Brain microvascular endothelial cell (primary cell): ENCODE measurements at regions not wholly inside any gene's neighbourhood (a gene's known extent, or its start where the extent isn't known, plus 50 kb on each side); places are given as distances from the start of the nearest gene placed in this dataset.

ENCODE experiments used
- DNase-seq: peaks from one replicate; pipeline ENCODE4 v3.0.0-alpha.2; 2020
- H3K27ac ChIP-seq: fragments of 250-450 bp; sonication (Bioruptor Pico); 2 replicates; pipeline ENCODE4 v1.5.1; 2020; ENCODE audit warnings: mild to moderate bottlenecking, moderate library complexity
- H3K27me3 ChIP-seq: fragments of 250-450 bp; sonication (Bioruptor Pico); replicated peaks from 2 replicates; pipeline ENCODE4 v1.5.1; 2020; ENCODE audit warnings: mild to moderate bottlenecking
- H3K36me3 ChIP-seq: fragments of 250-450 bp; sonication (Bioruptor Pico); replicated peaks from 2 replicates; pipeline ENCODE4 v1.5.1; 2020; ENCODE audit warnings: mild to moderate bottlenecking
- H3K4me3 ChIP-seq: 2 replicates; pipeline ENCODE4 v1.5.1; 2011; ENCODE audit warnings: low read depth, mild to moderate bottlenecking, control low read depth, low read length, moderate library complexity
- in situ Hi-C: cut with HindIII; loops from 2 replicates; pipeline ENCODE4 v1.10.0; 2017; ENCODE audit warnings: low sequenced_read_pairs, low pct_ligation_motif_present
- TF ChIP-seq, protein P1 (sequence below): IDR thresholded peaks from 2 replicates; pipeline ENCODE4 v1.5.1; 2011; ENCODE audit warnings: low read depth, mild to moderate bottlenecking, moderate library complexity, low read length, control low read depth, inconsistent platforms; ENCODE audit errors: missing control alignments

DNA sequence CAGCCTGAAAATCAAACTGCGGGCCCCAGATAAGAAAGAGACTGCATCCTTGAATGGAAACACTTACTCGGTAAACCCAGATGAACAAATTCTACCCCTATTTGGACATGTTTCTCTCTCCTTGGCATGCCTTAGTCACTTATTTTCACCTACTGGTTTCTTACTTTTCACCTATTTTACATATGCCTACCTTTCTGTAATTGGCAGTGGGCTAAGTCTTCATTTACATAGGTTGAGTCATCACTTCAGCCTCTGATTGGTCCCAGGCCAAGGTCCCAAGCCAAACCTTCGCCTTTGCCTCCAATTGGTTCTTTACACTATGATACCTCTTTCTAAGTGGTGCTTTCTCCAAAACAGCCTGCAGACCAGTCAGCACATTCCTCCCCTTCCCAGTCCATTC, 111.3 kb downstream of the DYRK2 start:
- TF ChIP-seq, protein P1, sequence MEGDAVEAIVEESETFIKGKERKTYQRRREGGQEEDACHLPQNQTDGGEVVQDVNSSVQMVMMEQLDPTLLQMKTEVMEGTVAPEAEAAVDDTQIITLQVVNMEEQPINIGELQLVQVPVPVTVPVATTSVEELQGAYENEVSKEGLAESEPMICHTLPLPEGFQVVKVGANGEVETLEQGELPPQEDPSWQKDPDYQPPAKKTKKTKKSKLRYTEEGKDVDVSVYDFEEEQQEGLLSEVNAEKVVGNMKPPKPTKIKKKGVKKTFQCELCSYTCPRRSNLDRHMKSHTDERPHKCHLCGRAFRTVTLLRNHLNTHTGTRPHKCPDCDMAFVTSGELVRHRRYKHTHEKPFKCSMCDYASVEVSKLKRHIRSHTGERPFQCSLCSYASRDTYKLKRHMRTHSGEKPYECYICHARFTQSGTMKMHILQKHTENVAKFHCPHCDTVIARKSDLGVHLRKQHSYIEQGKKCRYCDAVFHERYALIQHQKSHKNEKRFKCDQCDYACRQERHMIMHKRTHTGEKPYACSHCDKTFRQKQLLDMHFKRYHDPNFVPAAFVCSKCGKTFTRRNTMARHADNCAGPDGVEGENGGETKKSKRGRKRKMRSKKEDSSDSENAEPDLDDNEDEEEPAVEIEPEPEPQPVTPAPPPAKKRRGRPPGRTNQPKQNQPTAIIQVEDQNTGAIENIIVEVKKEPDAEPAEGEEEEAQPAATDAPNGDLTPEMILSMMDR, result no peak
- in situ Hi-C loops, result no loop called here
- Histone ChIP-seq H3K27ac (no peak overlapping the region), H3K27me3 (no peaks in the 10 kb centered on the region), H3K4me3 (no peak overlapping the region), H3K36me3 (no peaks in the 10 kb centered on the region)
- DNase-seq, result no peak

DNA sequence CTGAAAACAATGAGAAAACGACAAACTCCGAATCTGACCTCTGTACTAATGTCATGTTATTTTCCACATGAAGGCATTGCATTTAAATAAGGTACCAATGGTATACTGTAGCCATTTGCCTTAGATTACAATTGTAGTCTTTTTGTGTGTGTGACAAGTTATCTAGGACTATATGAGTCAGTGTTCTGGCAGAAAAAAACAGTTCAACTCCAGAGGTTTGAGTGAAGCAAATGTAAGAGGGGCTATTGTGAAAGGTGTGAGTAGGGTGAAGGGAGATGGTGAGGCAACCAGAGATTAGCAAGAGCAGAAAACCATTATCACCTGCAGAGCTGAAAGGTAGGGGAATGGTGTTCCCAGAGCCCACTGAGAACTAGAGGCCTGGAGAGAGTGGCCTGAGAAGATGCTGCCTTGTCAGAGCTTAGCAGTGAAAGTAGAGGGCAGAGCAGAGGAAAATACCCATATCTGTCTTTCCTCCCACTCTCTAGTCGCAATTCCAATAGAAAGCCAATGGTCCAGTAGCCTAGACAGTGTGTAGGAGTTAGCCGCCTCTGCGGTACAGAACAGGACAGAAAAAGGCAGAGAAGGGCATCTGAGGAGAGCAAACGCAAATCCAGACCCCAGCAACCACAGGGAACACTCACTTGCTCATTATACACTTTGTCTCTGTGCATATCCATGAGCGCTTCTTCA, 112.2 kb downstream of the DYRK2 start:
- DNase-seq, result no peak
- in situ Hi-C loops, result no loop called here
- Histone ChIP-seq H3K27ac (no peak overlapping the region), H3K27me3 (no peaks in the 10 kb centered on the region), H3K4me3 (no peak overlapping the region), H3K36me3 (no peaks in the 10 kb centered on the region)
- TF ChIP-seq, protein P1, result no peak

DNA sequence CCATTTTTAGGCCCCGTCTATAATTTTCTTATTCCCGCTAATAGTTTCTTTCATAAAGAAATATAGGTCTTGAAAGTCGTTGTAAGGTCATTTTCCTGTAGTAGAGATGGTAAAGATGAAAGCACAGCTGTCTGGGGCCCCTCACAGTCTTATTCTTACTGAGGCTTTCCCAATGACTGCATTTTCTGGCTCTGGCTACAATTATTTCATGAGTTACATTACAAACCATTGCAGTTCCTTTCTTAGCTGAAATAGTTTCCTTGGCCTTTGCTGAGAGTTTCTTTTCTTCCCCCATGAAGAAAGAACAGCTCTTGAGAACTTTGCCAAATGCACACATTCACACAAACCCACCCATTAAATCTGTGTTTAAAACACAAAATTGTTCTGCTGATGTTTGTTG, 113.0 kb downstream of the DYRK2 start:
- no peak overlapping the region for H3K27ac ChIP-seq
- H3K27me3 ChIP-seq, result no peaks in the 10 kb centered on the region
- in situ Hi-C loops, result no loop called here
- DNase-seq, result no peak
- H3K36me3 ChIP-seq, result no peaks in the 10 kb centered on the region
- H3K4me3 ChIP-seq, result no peak overlapping the region
- TF ChIP-seq, protein P1, result no peak

DNA sequence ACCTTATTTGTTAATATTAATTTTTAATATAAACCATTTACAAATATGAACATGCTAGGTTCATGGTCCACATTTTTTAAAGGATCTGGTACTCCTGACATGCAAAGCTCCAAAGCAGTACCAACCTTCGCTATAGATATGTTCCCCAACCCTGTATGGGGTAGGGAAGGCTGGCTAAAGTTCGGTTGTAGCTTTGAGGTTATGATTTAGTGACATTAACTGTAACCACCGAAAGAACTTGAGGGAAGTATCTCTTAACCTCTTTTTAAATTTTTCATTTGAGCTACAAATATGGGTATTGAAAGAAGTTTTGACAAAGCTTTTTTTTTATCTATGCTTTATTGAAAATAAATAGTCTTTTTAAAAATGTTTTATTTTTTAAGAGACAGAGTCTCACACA, 115.5 kb downstream of the DYRK2 start:
- TF ChIP-seq, protein P1, result no peak
- no peak overlapping the region for H3K4me3 ChIP-seq
- no peak for DNase-seq
- no peaks in the 10 kb centered on the region for H3K27me3 ChIP-seq
- in situ Hi-C loops, result no loop called here
- H3K27ac ChIP-seq, result no peak overlapping the region
- H3K36me3 ChIP-seq, result no peaks in the 10 kb centered on the region

DNA sequence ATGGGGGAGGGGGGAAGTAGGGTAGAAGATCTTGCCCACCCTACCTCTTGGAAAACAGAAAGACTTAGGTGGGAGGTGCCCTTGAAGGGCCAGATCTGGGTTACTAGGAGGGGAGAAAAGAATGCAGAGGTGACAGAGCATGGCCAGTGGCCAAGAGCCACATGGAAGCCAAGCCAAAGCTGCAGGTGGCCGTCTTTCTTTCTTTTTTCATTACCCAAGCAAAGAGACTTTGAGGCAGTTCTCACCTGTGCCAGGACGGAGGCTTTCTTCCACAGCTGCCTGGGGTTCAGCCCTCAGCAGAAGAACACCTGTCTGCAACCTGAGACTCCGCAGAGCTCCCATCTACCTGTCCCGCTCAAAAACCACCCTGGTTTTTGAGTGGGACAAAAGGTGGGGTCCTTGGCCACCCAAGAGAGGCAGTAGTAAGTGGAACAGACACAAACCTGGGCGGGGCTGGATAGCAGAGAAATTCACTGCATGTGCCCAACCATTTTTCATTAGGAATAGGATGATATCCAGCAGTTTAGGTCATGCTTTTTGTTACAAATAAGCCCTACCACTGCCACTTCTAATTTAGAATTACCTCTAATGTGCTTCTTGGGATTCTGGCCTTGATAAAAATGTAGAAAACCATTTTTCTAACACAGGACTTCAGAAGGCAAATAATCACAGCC, 116.5 kb downstream of the DYRK2 start:
- Histone ChIP-seq H3K36me3 (no peaks in the 10 kb centered on the region), H3K4me3 (no peak overlapping the region), H3K27me3 (no peaks in the 10 kb centered on the region), H3K27ac (no peak overlapping the region)
- DNase-seq, result no peak
- TF ChIP-seq, protein P1, result no peak
- in situ Hi-C loops, result no loop called here
